NCI-H69 (cell line): ENCODE measurements at regions not wholly inside any gene's neighbourhood (a gene's known extent, or its start where the extent isn't known, plus 50 kb on each side); places are given as distances from the start of the nearest gene placed in this dataset.
"Not testable (repeated sequence)": the region's sequence is repeated elsewhere in the genome, so short reads cannot be mapped to it uniquely, and the experiment has no call there.

Experiments
- DNase-seq: peaks from one replicate; lab custom pipeline; 2025; lab: John Stamatoyannopoulos, UW

DNA sequence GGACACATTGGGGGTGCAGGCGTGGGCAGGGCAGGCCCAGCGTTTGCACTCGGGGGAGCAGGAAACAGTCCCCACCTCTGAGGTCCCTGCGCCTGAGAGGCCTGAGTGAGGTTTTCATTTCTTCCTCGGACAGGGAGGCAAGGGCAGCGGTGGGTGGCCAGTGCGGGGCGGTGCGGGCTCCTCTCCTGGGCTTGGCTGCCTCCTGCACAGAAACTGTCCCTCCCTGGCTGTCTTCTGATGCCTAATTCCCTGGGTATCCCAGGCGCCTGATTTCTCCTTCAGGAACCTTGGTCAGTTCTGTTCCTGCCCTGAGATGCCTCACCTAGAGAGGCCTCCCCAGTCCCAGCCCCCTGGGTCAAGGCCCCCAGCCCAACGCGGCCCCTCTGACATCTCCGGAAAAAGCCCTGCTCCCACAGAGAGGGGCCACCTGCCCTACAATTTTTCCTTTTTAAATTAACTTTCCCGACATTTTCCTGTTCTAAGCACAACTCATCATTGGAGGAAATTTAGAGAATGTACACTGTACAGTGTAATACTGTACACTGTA is 260.3 kb downstream of the ADGRD1 start:
- DNase-seq: no peak

DNA sequence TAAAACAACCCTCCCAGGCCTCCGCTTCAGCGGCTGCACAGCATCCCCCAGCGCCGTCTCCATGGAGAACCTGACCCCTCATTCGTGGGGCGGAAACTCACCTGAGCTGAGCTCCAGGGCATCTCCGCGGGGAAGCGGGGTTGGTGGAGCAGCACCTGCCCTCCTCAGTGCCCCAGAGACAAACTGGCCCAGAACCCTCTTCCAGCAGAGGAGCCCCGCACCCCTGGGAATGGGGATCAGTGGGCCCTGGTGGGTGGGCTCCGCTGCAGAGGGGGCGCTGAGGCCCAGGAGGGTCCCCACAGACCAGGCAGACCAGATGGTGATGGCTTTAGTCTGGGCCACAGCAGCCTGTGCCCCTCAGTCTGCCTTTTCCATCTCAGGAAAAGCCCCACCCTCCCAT is 261.2 kb downstream of the ADGRD1 start:
- not testable (repeated sequence) for DNase-seq

DNA sequence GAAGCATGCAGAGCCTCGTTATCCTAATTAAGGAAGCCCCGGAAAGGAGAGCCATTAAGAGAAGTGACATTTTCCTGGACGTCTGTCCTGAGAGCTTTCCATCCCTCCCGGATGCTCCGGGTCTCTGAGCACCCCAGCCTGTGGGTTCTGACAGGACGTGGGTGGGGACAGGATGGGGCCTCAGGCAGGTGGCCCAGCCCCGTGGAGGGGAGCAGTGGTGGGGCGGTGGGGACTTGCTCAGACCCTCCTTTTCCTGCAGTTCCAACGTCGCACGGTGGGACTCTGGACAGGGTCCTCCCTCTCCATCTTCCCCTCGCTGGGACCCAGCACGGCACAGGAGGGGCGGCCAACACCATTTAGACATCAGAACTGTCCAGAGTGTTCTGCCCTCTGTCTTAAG is 262.9 kb downstream of the ADGRD1 start:
- not testable (repeated sequence) for DNase-seq

- DNase-seq: no peak
Measured at GRCh38 chr12:131217024-131217586, 263.4 kb downstream of the ADGRD1 start.

DNA sequence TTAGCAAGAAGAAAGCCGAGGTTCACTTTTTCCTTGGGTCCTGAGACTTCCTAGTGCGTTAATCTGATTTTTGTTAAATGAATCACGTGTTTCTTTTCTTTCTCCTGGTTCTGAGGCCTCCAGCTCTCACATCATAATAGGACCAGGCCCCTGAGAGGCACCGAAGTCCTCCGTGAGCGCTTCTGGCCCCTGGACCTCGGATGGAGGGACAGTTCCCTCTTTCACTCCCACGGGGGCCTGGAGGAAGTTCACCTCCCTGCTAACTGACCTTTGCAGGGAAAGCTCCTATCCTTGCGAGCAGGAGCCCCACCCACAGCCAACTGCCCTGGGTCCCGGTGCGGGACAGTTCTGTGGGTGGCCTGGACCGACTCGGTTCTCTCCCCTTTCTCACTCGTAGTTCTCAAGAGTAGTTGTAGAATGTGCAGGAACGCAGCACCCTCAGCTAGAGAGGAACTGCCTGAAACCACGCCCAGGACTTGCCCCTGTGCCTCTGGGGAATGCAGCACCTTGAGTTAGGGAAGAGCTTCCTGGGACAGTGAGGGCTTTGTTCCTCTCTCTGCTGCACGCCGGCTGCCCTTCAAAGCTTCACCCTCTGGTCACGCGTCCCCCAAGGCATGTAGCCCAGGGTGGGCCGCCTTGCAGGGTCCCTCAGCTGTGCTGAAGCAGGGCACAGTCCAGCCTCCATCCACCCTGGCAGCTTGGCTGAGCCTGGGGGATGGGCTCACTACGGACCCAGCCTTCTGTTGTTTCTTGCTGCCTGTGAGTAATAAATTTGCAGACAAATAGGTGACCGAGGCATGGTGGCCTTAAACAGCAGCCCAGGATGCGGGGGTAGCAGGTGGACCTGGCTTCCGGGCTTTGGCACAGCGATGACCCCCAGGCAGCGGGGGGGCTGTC is 264.6 kb downstream of the ADGRD1 start:
- DNase-seq: no peak

DNA sequence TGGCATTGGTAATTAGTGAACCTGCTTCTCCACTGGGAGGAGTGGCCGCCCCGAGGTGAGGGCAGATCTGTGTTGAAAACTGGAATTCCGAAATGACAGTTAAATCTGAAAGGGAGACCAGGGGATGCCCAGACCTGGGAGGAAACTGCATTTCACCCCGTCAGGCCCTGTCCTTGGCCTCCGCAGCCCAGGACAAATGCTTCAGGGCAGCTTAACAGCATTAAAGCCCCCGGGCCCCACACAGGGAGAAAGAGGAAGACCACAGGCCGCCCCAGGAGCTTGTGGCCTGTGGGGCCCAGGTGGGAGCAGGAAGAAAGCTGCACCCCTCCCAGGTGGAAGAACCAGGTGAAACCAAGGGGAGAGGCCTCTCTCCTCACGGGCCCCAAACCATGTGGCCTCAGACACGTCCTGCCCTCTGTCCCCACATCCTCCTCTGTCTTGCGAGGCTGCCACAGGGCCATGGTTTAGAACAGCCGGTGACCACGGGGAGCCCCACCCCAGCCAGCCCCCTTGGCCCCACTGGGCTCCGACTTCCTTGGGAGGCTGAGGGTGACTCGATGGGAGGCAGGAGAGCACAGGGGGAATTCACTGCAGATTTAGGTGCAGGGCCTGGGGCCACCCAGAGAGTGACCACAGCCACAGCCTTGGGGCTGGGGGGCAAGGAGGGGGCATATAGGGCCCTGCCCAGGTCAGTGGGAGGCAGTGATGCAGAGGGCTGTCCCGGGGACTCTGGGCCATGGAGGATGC is 265.4 kb downstream of the ADGRD1 start:
- DNase-seq: no peak

- DNase-seq: no peak
Measured at GRCh38 chr12:131219670-131220330, 266.1 kb downstream of the ADGRD1 start.

GRCh38 chr12:131220331-131220685 is 266.6 kb downstream of the ADGRD1 start:
- no peak for DNase-seq

GRCh38 chr12:131221061-131221956 is 267.6 kb downstream of the ADGRD1 start:
- no peak for DNase-seq

DNA sequence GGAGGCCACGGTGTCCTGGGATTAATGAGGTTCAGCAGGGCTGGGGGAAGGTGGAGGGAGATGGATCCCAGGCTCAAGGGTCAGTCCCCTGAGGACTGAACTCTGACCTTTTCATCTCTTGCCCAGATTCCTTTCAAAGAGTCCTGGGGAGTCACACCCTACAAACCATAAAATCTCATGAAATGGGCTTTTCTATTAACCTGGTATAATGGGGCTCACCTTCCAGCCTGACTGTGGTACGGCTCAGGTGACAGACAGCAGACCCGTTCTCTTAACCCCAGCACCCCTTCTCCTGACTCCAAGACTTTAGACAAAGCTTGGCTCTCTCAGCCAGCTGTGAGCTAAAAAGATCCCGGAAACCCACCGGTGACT is 268.2 kb downstream of the ADGRD1 start:
- no peak for DNase-seq

DNA sequence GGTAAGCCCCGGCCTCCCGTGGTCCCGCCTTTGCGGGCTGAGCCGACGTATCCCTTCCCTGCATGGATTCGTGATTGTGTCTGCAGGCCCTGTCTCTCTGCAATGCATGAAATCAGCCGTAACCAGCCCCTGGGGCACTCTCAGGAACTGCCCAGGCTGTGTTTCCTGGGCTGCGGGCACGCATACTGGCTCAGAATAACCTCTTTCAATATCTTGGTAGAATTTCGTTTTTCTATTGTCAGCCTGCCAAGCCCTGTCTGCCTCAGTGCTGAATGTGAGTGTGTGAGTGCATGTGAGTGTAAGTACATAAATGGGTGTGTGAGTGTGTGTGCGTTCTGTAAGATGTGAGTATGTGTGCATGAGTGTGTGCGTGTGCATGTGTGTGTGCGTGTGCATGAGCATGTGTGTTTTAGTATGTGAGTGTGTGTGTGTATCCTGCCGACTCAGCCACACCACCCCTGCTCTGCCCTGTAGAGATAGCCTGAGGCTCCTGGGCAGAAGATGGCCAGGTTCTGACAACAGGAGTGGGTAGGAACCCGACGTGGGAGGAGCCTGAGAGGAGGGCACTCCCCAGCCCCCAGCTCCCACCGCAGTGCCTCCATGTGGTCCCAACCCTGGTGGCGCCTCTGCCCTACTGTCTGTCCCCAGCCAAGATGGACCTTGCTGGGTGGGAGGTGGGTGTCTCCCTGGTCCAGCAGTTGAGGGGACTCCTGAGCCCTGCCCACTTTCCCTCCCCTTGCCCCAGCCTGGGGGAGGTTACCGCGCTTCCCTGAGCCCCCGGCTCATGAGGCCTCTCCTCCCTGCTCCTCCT is 268.8 kb downstream of the ADGRD1 start:
- DNase-seq: no peak

DNA sequence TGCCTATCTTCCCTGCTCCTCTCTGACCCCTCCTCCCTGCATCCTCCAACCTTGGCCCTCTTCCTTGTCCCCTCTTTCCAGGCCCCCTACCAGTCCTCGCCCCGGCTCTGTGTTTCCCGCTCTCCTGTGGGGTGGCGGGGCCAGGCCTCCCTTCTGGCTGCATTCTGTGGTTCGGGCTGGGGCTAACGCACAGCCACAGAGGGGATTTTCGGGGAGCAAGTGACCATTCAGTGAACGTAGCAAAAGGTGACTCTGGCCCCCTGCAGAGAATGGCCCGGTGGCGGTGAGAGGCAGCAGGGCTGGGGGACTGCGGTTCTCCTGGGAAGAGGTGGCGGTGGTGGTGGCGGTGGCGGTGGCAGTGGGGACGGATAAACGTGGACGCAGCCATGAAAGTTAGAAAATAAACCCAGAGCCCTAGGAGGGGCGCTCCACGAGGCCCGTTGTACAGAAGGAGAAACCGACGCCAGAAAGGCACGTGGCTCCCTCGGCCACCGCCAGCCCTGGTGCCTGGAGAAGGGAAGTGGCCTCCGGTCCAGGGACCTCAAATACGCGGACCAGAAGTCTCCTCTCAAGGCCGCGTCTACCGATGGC is 269.6 kb downstream of the ADGRD1 start:
- no peak for DNase-seq

DNA sequence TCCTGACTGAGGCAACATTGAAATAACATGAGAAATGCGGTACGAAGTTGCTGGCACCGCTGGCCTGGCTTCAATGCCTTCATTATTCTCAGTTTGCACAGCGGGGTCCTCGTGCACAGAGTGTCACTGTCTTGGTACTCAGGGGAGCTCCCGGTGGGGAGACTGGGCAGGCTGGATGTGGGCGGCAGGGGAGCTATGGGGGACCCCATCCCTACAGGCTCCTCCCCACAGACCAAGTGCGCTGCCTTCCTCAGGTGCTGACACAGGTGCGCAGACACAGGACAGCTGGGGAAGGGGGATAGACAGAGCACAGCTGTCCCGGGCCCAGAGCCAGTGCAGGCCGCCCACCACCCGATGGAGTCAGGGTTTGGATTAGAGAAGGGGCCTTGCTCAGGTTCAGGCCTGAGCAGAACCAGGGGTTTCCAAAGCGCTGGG is 270.1 kb downstream of the ADGRD1 start:
- no peak for DNase-seq

GRCh38 chr12:131224226-131225065 is 270.7 kb downstream of the ADGRD1 start:
- not testable (repeated sequence) for DNase-seq

GRCh38 chr12:131225066-131225380 is 271.3 kb downstream of the ADGRD1 start:
- DNase-seq: not testable (repeated sequence)

GRCh38 chr12:131226345-131227265 is 272.9 kb downstream of the ADGRD1 start:
- DNase-seq: no peak

- not testable (repeated sequence) for DNase-seq
Measured at GRCh38 chr12:131227641-131228040, 273.9 kb downstream of the ADGRD1 start.

GRCh38 chr12:131229079-131229425 is 275.3 kb downstream of the ADGRD1 start:
- DNase-seq: not testable (repeated sequence)
